WTC11 (cell line): ENCODE measurements at regions not wholly inside any gene's neighbourhood (a gene's known extent, or its start where the extent isn't known, plus 50 kb on each side); places are given as distances from the start of the nearest gene placed in this dataset.

Source experiments
- ATAC-seq: fragments of 200-7000 bp; cut with Tn5 transposase; 2 replicates; pipeline ENCODE4 v1.10.0; 2021; ENCODE audit warnings: mild to moderate bottlenecking, moderate library complexity
- CTCF ChIA-PET: fragments of 300-600 bp; sonication (Branson Sonifier 250); formaldehyde crosslinking; loops from one replicate; lab custom pipeline; 2021; ENCODE audit warnings: antibody characterized with exemption; lab: Charles Lee
- POLR2A ChIA-PET: fragments of 350-600 bp; sonication (Branson Sonifier 250); formaldehyde crosslinking; loops from one replicate; lab custom pipeline; 2021; ENCODE audit warnings: antibody characterized with exemption; lab: Charles Lee
- DNase-seq: peaks from one replicate; pipeline ENCODE4 v3.0.0; 2021; ENCODE audit warnings: low spot score
- H3K27ac Mint-ChIP-seq: 2 replicates; pipeline ENCODE4 v1.8.0; 2021; ENCODE audit warnings: mixed read lengths
- H3K27me3 Mint-ChIP-seq: 2 replicates; pipeline ENCODE4 v1.8.0; 2021; ENCODE audit warnings: low read depth, mild to moderate bottlenecking, moderate library complexity, mixed read lengths
- H3K36me3 Mint-ChIP-seq: 2 replicates; pipeline ENCODE4 v1.8.0; 2021; ENCODE audit warnings: mixed read lengths
- H3K4me1 Mint-ChIP-seq: 2 replicates; pipeline ENCODE4 v1.8.0; 2022; ENCODE audit warnings: mixed read lengths
- H3K4me3 Mint-ChIP-seq: 2 replicates; pipeline ENCODE4 v1.8.0; 2021; ENCODE audit warnings: mild to moderate bottlenecking, moderate library complexity, mixed read lengths
- H3K9me3 Mint-ChIP-seq: 2 replicates; pipeline ENCODE4 v1.8.0; 2021; ENCODE audit warnings: mixed read lengths
- ATF1 ChIP-seq: sonication (generic); formaldehyde crosslinking; IDR thresholded peaks from 2 replicates; pipeline ENCODE4 v1.8.1; 2023; ENCODE audit warnings: mild to moderate bottlenecking, moderate library complexity, missing genetic modification reagents
- ATF2 ChIP-seq: sonication (generic); formaldehyde crosslinking; IDR thresholded peaks from 2 replicates; pipeline ENCODE4 v1.8.1; 2022; ENCODE audit warnings: low read depth, missing genetic modification reagents, borderline replicate concordance
- CREM ChIP-seq: sonication (generic); formaldehyde crosslinking; IDR thresholded peaks from 2 replicates; pipeline ENCODE4 v1.8.1; 2022; ENCODE audit warnings: mild to moderate bottlenecking, missing genetic modification reagents, moderate library complexity
- FOXP4 ChIP-seq: sonication (generic); formaldehyde crosslinking; IDR thresholded peaks from 2 replicates; pipeline ENCODE4 v1.8.0; 2022; ENCODE audit warnings: mild to moderate bottlenecking, missing genetic modification reagents
- KAT7 ChIP-seq: sonication (generic); formaldehyde crosslinking; IDR thresholded peaks from 2 replicates; pipeline ENCODE4 v1.8.1; 2023; ENCODE audit warnings: missing genetic modification reagents, mild to moderate bottlenecking, borderline replicate concordance
- MXD4 ChIP-seq: fragments of 250-450 bp; sonication (Bioruptor Pico); IDR thresholded peaks from 2 replicates; pipeline ENCODE4 v1.8.0; 2021; ENCODE audit warnings: mild to moderate bottlenecking, moderate library complexity, borderline replicate concordance
- NFATC4 ChIP-seq: fragments of 250-450 bp; sonication (Bioruptor Pico); IDR thresholded peaks from 2 replicates; pipeline ENCODE4 v1.9.0; 2021; ENCODE audit warnings: mild to moderate bottlenecking
- NR2C2 ChIP-seq: sonication (generic); formaldehyde crosslinking; IDR thresholded peaks from 2 replicates; pipeline ENCODE4 v1.8.0; 2022; ENCODE audit warnings: mild to moderate bottlenecking, missing genetic modification reagents
- SOX15 ChIP-seq: fragments of 250-450 bp; sonication (Bioruptor Pico); IDR thresholded peaks from 2 replicates; pipeline ENCODE4 v1.9.0; 2021; ENCODE audit warnings: mild to moderate bottlenecking
- SP1 ChIP-seq: sonication (generic); formaldehyde crosslinking; conservative IDR thresholded peaks from 2 replicates; pipeline ENCODE4 v1.8.1; 2022; ENCODE audit warnings: missing genetic modification reagents
- TEAD1 ChIP-seq: sonication (generic); formaldehyde crosslinking; IDR thresholded peaks from 2 replicates; pipeline ENCODE4 v1.8.0; 2022; ENCODE audit warnings: mild to moderate bottlenecking, missing genetic modification reagents
- TEAD4 ChIP-seq: sonication (generic); formaldehyde crosslinking; IDR thresholded peaks from 2 replicates; pipeline ENCODE4 v1.8.0; 2022; ENCODE audit warnings: mild to moderate bottlenecking, missing genetic modification reagents
- USF2 ChIP-seq: sonication (generic); formaldehyde crosslinking; IDR thresholded peaks from 2 replicates; pipeline ENCODE4 v1.8.1; 2023; ENCODE audit warnings: mild to moderate bottlenecking, missing genetic modification reagents, moderate library complexity
- ZBTB21 ChIP-seq: sonication (generic); formaldehyde crosslinking; IDR thresholded peaks from 2 replicates; pipeline ENCODE4 v1.8.1; 2023; ENCODE audit warnings: mild to moderate bottlenecking, missing genetic modification reagents, borderline replicate concordance
- TF ChIP-seq, protein P1 (sequence below): sonication (generic); formaldehyde crosslinking; IDR thresholded peaks from 2 replicates; pipeline ENCODE4 v1.8.1; 2022; ENCODE audit warnings: mild to moderate bottlenecking, missing genetic modification reagents, moderate library complexity, borderline replicate concordance
- TF ChIP-seq, protein P2 (sequence below): fragments of 250-450 bp; sonication (Bioruptor Pico); IDR thresholded peaks from 2 replicates; pipeline ENCODE4 v2.1.2; 2022; ENCODE audit warnings: mild to moderate bottlenecking, moderate library complexity
- TF ChIP-seq, protein P3 (sequence below): sonication (generic); formaldehyde crosslinking; IDR thresholded peaks from 2 replicates; pipeline ENCODE4 v1.8.1; 2023; ENCODE audit warnings: mild to moderate bottlenecking, missing genetic modification reagents

DNA sequence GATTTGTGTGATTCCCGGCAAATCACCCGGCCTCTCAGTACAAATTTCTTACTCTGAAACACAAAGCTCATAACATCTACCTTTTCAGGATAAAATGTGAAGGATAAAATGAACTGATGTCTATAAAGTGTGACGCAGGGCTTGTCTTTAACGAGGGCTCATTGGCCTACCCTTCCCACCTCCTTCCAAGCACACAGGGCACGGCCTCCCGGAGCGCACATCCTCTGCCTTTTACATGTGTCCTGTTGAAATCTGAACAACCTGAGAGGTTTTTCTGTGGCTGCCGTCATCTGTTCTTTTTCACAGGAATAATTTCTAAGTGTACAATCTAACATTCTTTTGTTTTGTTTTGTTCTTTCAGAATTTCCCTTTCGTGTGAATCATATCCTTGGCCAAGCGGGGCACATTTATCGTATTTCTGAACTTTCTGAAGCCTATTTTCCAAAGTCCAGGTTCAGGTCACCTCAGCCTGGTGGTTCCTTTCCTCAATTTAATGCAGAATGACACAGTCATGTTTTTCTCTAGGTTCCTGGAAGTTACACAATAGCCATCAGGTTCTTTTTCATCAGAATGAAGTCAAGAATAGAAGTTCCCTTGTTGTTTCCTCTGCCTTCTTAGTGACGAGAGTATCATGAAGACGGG lies 53.1 kb upstream of the SPRY1 start:
- no peak for ATAC-seq
- POLR2A ChIA-PET = no interaction called here
- Mint-ChIP-seq H3K36me3 (no peaks in the 10 kb centered on the region), H3K4me3 (no peak overlapping the region), H3K9me3 (no peaks in the 10 kb centered on the region)
- DNase-seq = no peak
- TF ChIP-seq NFATC4 (CRISPR knock-in tag) (no peak), CREM (CRISPR knock-in tag) (no peak), MXD4 (CRISPR knock-in tag) (no peak), ATF1 (CRISPR knock-in tag) (no peak), ZBTB21 (CRISPR knock-in tag) (no peak), TEAD1 (CRISPR knock-in tag) (no peak), SP1 (CRISPR knock-in tag) (no peak), TEAD4 (no peak), FOXP4 (CRISPR knock-in tag) (no peak), ATF2 (CRISPR knock-in tag) (no peak), NR2C2 (CRISPR knock-in tag) (no peak), KAT7 (CRISPR knock-in tag) (no peak), SOX15 (no peak), USF2 (CRISPR knock-in tag) (no peak)
- TF ChIP-seq, protein P1, sequence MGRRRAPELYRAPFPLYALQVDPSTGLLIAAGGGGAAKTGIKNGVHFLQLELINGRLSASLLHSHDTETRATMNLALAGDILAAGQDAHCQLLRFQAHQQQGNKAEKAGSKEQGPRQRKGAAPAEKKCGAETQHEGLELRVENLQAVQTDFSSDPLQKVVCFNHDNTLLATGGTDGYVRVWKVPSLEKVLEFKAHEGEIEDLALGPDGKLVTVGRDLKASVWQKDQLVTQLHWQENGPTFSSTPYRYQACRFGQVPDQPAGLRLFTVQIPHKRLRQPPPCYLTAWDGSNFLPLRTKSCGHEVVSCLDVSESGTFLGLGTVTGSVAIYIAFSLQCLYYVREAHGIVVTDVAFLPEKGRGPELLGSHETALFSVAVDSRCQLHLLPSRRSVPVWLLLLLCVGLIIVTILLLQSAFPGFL (CRISPR knock-in tag) = no peak
- TF ChIP-seq, protein P2, sequence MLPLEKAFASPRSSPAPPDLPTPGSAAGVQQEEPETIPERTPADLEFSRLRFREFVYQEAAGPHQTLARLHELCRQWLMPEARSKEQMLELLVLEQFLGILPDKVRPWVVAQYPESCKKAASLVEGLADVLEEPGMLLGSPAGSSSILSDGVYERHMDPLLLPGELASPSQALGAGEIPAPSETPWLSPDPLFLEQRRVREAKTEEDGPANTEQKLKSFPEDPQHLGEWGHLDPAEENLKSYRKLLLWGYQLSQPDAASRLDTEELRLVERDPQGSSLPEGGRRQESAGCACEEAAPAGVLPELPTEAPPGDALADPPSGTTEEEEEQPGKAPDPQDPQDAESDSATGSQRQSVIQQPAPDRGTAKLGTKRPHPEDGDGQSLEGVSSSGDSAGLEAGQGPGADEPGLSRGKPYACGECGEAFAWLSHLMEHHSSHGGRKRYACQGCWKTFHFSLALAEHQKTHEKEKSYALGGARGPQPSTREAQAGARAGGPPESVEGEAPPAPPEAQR = no peak
- TF ChIP-seq, protein P3, sequence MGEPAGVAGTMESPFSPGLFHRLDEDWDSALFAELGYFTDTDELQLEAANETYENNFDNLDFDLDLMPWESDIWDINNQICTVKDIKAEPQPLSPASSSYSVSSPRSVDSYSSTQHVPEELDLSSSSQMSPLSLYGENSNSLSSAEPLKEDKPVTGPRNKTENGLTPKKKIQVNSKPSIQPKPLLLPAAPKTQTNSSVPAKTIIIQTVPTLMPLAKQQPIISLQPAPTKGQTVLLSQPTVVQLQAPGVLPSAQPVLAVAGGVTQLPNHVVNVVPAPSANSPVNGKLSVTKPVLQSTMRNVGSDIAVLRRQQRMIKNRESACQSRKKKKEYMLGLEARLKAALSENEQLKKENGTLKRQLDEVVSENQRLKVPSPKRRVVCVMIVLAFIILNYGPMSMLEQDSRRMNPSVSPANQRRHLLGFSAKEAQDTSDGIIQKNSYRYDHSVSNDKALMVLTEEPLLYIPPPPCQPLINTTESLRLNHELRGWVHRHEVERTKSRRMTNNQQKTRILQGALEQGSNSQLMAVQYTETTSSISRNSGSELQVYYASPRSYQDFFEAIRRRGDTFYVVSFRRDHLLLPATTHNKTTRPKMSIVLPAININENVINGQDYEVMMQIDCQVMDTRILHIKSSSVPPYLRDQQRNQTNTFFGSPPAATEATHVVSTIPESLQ = no peak
- TF ChIP-seq, all 79 proteins: peak for 0
- Mint-ChIP-seq H3K4me1 (peaks cover 36% of the 10 kb centered on the region), H3K27ac (no peak overlapping the region), H3K27me3 (peaks cover 26% of the 10 kb centered on the region)
- CTCF ChIA-PET = no interaction called here
